ENCODE measurements at regions not wholly inside any gene's neighbourhood (a gene's known extent, or its start where the extent isn't known, plus 50 kb on each side); places are given as distances from the start of the nearest gene placed in this dataset.

GRCh38 chr16:61596655-61597054 is 439.6 kb downstream of the CDH8 start:
- DNase-seq (ENCODE audit: low read depth in 2 of 2), result no peak

GRCh38 chr16:61595605-61596004 is 440.6 kb downstream of the CDH8 start:
- DNase-seq (ENCODE audit: low read depth in 2 of 2), result no peak

GRCh38 chr16:61590577-61590976 is 445.7 kb downstream of the CDH8 start:
- DNase-seq (ENCODE audit: low read depth in 2 of 2), result no peak

- no peak for DNase-seq (ENCODE audit: low read depth in 2 of 2)
These were observed 448.7 kb downstream of the CDH8 start for GRCh38 chr16:61587526-61587925.

GRCh38 chr16:61581417-61582046 is 454.7 kb downstream of the CDH8 start:
- DNase-seq (ENCODE audit: low read depth in 2 of 2), result no peak

GRCh38 chr16:61580579-61580978 is 455.7 kb downstream of the CDH8 start:
- no peak for DNase-seq (ENCODE audit: low read depth in 2 of 2)

- DNase-seq (ENCODE audit: low read depth in 2 of 2), result no peak
These were observed 457.0 kb downstream of the CDH8 start for GRCh38 chr16:61579195-61579594.

GRCh38 chr16:61576476-61576875 is 459.8 kb downstream of the CDH8 start:
- no peak for DNase-seq (ENCODE audit: low read depth in 2 of 2)

GRCh38 chr16:61575617-61576016 is 460.6 kb downstream of the CDH8 start:
- DNase-seq (ENCODE audit: low read depth in 2 of 2), result no peak

GRCh38 chr16:61569028-61569427 is 467.2 kb downstream of the CDH8 start:
- DNase-seq (ENCODE audit: low read depth in 2 of 2), result no peak

- DNase-seq (ENCODE audit: low read depth in 2 of 2), result no peak
These were observed 471.5 kb downstream of the CDH8 start for GRCh38 chr16:61564716-61565115.

GRCh38 chr16:61555718-61556441 is 480.4 kb downstream of the CDH8 start:
- DNase-seq (ENCODE audit: low read depth in 2 of 2), result no peak

GRCh38 chr16:61549327-61549726 is 486.9 kb downstream of the CDH8 start:
- DNase-seq (ENCODE audit: low read depth in 2 of 2), result no peak

GRCh38 chr16:61547626-61548025 is 488.6 kb downstream of the CDH8 start:
- DNase-seq (ENCODE audit: low read depth in 2 of 2), result no peak

GRCh38 chr16:61544165-61544564 is 492.1 kb downstream of the CDH8 start:
- no peak for DNase-seq (ENCODE audit: low read depth in 2 of 2)

GRCh38 chr16:61540216-61540615 is 496.0 kb downstream of the CDH8 start:
- DNase-seq (ENCODE audit: low read depth in 2 of 2), result no peak

GRCh38 chr16:61530697-61531096 is 505.5 kb downstream of the CDH8 start:
- DNase-seq (ENCODE audit: low read depth in 2 of 2), result no peak

GRCh38 chr16:61500851-61501250 is 535.4 kb downstream of the CDH8 start:
- DNase-seq (ENCODE audit: low read depth in 2 of 2), result no peak

- DNase-seq (ENCODE audit: low read depth in 2 of 2), result no peak
These were observed 556.0 kb downstream of the CDH8 start for GRCh38 chr16:61480250-61480649.

- no peak for DNase-seq (ENCODE audit: low read depth in 2 of 2)
These were observed 564.5 kb downstream of the CDH8 start for GRCh38 chr16:61471737-61472136.

- no peak for DNase-seq (ENCODE audit: low read depth in 2 of 2)
These were observed 565.2 kb downstream of the CDH8 start for GRCh38 chr16:61471023-61471422.

- DNase-seq (ENCODE audit: low read depth in 2 of 2), result no peak
These were observed 571.0 kb downstream of the CDH8 start for GRCh38 chr16:61465285-61465684.

- no peak for DNase-seq (ENCODE audit: low read depth in 2 of 2)
These were observed 576.2 kb downstream of the CDH8 start for GRCh38 chr16:61460020-61460419.

GRCh38 chr16:61435346-61435745 is 600.9 kb downstream of the CDH8 start:
- no peak for DNase-seq (ENCODE audit: low read depth in 2 of 2)
